ENCODE measurements at regions not wholly inside any gene's neighbourhood (a gene's known extent, or its start where the extent isn't known, plus 50 kb on each side); places are given as distances from the start of the nearest gene placed in this dataset.

GRCh38 chr17:51442088-51442865 is 181.9 kb downstream of the UTP18 start:
- no peak for TF ChIP-seq CTCF (IDR thresholded peaks at IDR 0.05; ENCODE audit: unreplicated experiment)
- no peaks in the 10 kb centered on the region for H3K36me3 Mint-ChIP-seq (ENCODE audit: insufficient read depth)
- H3K27me3 Mint-ChIP-seq = no peaks in the 10 kb centered on the region
- no peak overlapping the region for H3K4me3 Mint-ChIP-seq (ENCODE audit: low read depth)
- DNase-seq (ENCODE audit: low spot score, unreplicated experiment) = no peak
- peaks cover 7% of the 10 kb centered on the region for H3K9me3 Mint-ChIP-seq (ENCODE audit: low read depth)
- H3K4me1 Mint-ChIP-seq (ENCODE audit: low read depth) = peaks cover 4% of the 10 kb centered on the region
- no peak overlapping the region for H3K27ac Mint-ChIP-seq

- Mint-ChIP-seq H3K27me3 (no peaks in the 10 kb centered on the region), H3K9me3 (ENCODE audit: low read depth) (peaks cover 12% of the 10 kb centered on the region), H3K4me3 (ENCODE audit: low read depth) (no peak overlapping the region), H3K4me1 (ENCODE audit: low read depth) (peaks cover 4% of the 10 kb centered on the region), H3K27ac (no peak overlapping the region), H3K36me3 (ENCODE audit: insufficient read depth) (no peaks in the 10 kb centered on the region)
- no peak for TF ChIP-seq CTCF (IDR thresholded peaks at IDR 0.05; ENCODE audit: unreplicated experiment)
- DNase-seq (ENCODE audit: low spot score, unreplicated experiment) = no peak
Observed at GRCh38 chr17:51443646-51444045, 183.3 kb downstream of the UTP18 start.

GRCh38 chr17:51445946-51446345 is 185.6 kb downstream of the UTP18 start:
- peaks cover 21% of the 10 kb centered on the region for H3K9me3 Mint-ChIP-seq (ENCODE audit: low read depth)
- no peak for DNase-seq (ENCODE audit: low spot score, unreplicated experiment)
- H3K27me3 Mint-ChIP-seq = no peaks in the 10 kb centered on the region
- no peak for TF ChIP-seq CTCF (IDR thresholded peaks at IDR 0.05; ENCODE audit: unreplicated experiment)
- H3K36me3 Mint-ChIP-seq (ENCODE audit: insufficient read depth) = no peaks in the 10 kb centered on the region
- peaks cover 4% of the 10 kb centered on the region for H3K4me1 Mint-ChIP-seq (ENCODE audit: low read depth)
- no peak overlapping the region for H3K4me3 Mint-ChIP-seq (ENCODE audit: low read depth)
- no peak overlapping the region for H3K27ac Mint-ChIP-seq

GRCh38 chr17:51454456-51454978 is 194.2 kb downstream of the UTP18 start:
- peaks cover 16% of the 10 kb centered on the region for H3K9me3 Mint-ChIP-seq (ENCODE audit: low read depth)
- no peak overlapping the region for H3K27ac Mint-ChIP-seq
- no peaks in the 10 kb centered on the region for H3K4me1 Mint-ChIP-seq (ENCODE audit: low read depth)
- no peak overlapping the region for H3K4me3 Mint-ChIP-seq (ENCODE audit: low read depth)
- TF ChIP-seq CTCF (IDR thresholded peaks at IDR 0.05; ENCODE audit: unreplicated experiment) = no peak
- H3K36me3 Mint-ChIP-seq (ENCODE audit: insufficient read depth) = peaks cover 3% of the 10 kb centered on the region
- no peak for DNase-seq (ENCODE audit: low spot score, unreplicated experiment)
- H3K27me3 Mint-ChIP-seq = no peaks in the 10 kb centered on the region

GRCh38 chr17:51455211-51455610 is 194.9 kb downstream of the UTP18 start:
- no peak overlapping the region for H3K4me3 Mint-ChIP-seq (ENCODE audit: low read depth)
- no peaks in the 10 kb centered on the region for H3K27me3 Mint-ChIP-seq
- peaks cover 3% of the 10 kb centered on the region for H3K36me3 Mint-ChIP-seq (ENCODE audit: insufficient read depth)
- no peak for TF ChIP-seq CTCF (IDR thresholded peaks at IDR 0.05; ENCODE audit: unreplicated experiment)
- H3K4me1 Mint-ChIP-seq (ENCODE audit: low read depth) = no peaks in the 10 kb centered on the region
- peaks cover 9% of the 10 kb centered on the region for H3K9me3 Mint-ChIP-seq (ENCODE audit: low read depth)
- DNase-seq (ENCODE audit: low spot score, unreplicated experiment) = no peak
- no peak overlapping the region for H3K27ac Mint-ChIP-seq
